Stimulated activated CD4-positive, alpha-beta T cell treated with anti-CD3 and anti-CD28 coated beads, TNF-alpha, amount 100 ng/mL, for 1 hour (primary cell): ENCODE measurements at regions not wholly inside any gene's neighbourhood (a gene's known extent, or its start where the extent isn't known, plus 50 kb on each side); places are given as distances from the start of the nearest gene placed in this dataset.

Experiments
- DNase-seq, 3 donors: peaks; one replicate each; pipeline ENCODE4 v3.0.0-alpha.2; 2020; ENCODE audit warnings: low read depth in 3 of 3, low spot score in 1 of 3

- no peak for DNase-seq
These were observed 82.9 kb downstream of the ELOVL4 start for GRCh38 chr6:79864421-79864820.

GRCh38 chr6:79864001-79864400 lies 83.4 kb downstream of the ELOVL4 start:
- no peak for DNase-seq

GRCh38 chr6:79863566-79863965 lies 83.8 kb downstream of the ELOVL4 start:
- no peak for DNase-seq

GRCh38 chr6:79862711-79863110 lies 84.6 kb downstream of the ELOVL4 start:
- no peak for DNase-seq

GRCh38 chr6:79862126-79862525 lies 85.2 kb downstream of the ELOVL4 start:
- no peak for DNase-seq

GRCh38 chr6:79861023-79861422 lies 86.3 kb downstream of the ELOVL4 start:
- no peak for DNase-seq

GRCh38 chr6:79847426-79847825 lies 99.9 kb downstream of the ELOVL4 start:
- no peak for DNase-seq

GRCh38 chr6:79842376-79843040 lies 104.8 kb downstream of the ELOVL4 start:
- no peak for DNase-seq

- no peak for DNase-seq
These were observed 105.6 kb downstream of the ELOVL4 start for GRCh38 chr6:79841577-79842375.

GRCh38 chr6:79838851-79839250 lies 108.5 kb downstream of the ELOVL4 start:
- DNase-seq, result no peak

- no peak for DNase-seq
These were observed 113.4 kb downstream of the ELOVL4 start for GRCh38 chr6:79833964-79834284.

GRCh38 chr6:79833264-79833963 lies 113.9 kb downstream of the ELOVL4 start:
- DNase-seq, result no peak

GRCh38 chr6:79832723-79833122 lies 114.6 kb downstream of the ELOVL4 start:
- DNase-seq, result no peak

- DNase-seq, result no peak
These were observed 123.2 kb downstream of the ELOVL4 start for GRCh38 chr6:79824202-79824601.

- no peak for DNase-seq
These were observed 125.5 kb downstream of the ELOVL4 start for GRCh38 chr6:79821859-79822258.

- no peak for DNase-seq
These were observed 128.9 kb downstream of the ELOVL4 start for GRCh38 chr6:79818471-79818870.

- DNase-seq, result no peak
These were observed 132.4 kb downstream of the ELOVL4 start for GRCh38 chr6:79814940-79815339.

- DNase-seq, result peak in 2 of 3 donors; percentile 4 to 44
These were observed 133.3 kb downstream of the ELOVL4 start for GRCh38 chr6:79813854-79814709.

GRCh38 chr6:79813143-79813850 lies 134.1 kb downstream of the ELOVL4 start:
- DNase-seq, result no peak

GRCh38 chr6:79812195-79812594 lies 135.2 kb downstream of the ELOVL4 start:
- DNase-seq, result no peak

- DNase-seq, result no peak
These were observed 136.5 kb downstream of the ELOVL4 start for GRCh38 chr6:79810871-79811270.
